Adipocyte (in vitro differentiated cells): ENCODE measurements at regions not wholly inside any gene's neighbourhood (a gene's known extent, or its start where the extent isn't known, plus 50 kb on each side); places are given as distances from the start of the nearest gene placed in this dataset.

Source experiments
- DNase-seq: peaks from one replicate; pipeline ENCODE4 v3.0.0-alpha.2; 2015; ENCODE audit warnings: low read depth
- H3K27me3 ChIP-seq: replicated peaks from 2 replicates; pipeline ENCODE4 v1.7.0; 2013; ENCODE audit warnings: mild to moderate bottlenecking, low read length, moderate library complexity; ENCODE audit not compliant: control insufficient read depth, insufficient read depth
- H3K36me3 ChIP-seq: 2 replicates; pipeline ENCODE4 v1.7.0; 2013; ENCODE audit warnings: low read length, mild to moderate bottlenecking, moderate library complexity; ENCODE audit not compliant: control insufficient read depth, insufficient read depth, severe bottlenecking
- H3K4me1 ChIP-seq: 2 replicates; pipeline ENCODE4 v1.7.0; 2013; ENCODE audit warnings: mild to moderate bottlenecking, low read length, moderate library complexity; ENCODE audit not compliant: control insufficient read depth, insufficient read depth
- H3K4me3 ChIP-seq: 2 replicates; pipeline ENCODE4 v1.7.0; 2013; ENCODE audit warnings: mild to moderate bottlenecking, low read length, moderate library complexity
- H3K9ac ChIP-seq: 2 replicates; pipeline ENCODE4 v1.7.0; 2013; ENCODE audit warnings: mild to moderate bottlenecking, low read length, moderate library complexity
- H3K9me3 ChIP-seq: 2 replicates; pipeline ENCODE4 v1.7.0; 2013; ENCODE audit warnings: mild to moderate bottlenecking, low read length, moderate library complexity; ENCODE audit not compliant: control insufficient read depth

DNA sequence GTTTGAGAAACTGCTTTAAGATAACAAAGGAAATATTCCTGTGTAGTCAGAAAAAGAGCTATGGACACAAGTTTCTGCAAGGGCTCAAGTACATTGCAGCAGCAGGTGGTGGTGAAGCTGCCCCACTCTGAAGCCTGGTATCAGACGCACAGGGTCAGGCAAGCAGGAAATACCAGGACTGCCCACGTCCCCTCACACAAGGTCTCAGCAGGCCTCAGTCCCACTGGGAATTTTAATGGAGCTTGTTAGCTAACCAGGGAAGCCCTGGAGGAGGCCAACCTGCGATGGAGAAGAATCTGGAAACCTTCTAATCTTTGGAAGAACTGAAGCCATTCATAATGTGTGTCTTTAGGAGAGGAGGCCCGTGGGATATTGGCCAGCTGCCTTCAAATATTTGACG, 168.3 kb downstream of the UXS1 start:
- no peaks in the 10 kb centered on the region for H3K27me3 ChIP-seq
- H3K9ac ChIP-seq, result no peak overlapping the region
- no peaks in the 10 kb centered on the region for H3K36me3 ChIP-seq
- no peak overlapping the region for H3K4me3 ChIP-seq
- H3K9me3 ChIP-seq, result no peaks in the 10 kb centered on the region
- peaks cover 17% of the 10 kb centered on the region for H3K4me1 ChIP-seq
- DNase-seq, result no peak

DNA sequence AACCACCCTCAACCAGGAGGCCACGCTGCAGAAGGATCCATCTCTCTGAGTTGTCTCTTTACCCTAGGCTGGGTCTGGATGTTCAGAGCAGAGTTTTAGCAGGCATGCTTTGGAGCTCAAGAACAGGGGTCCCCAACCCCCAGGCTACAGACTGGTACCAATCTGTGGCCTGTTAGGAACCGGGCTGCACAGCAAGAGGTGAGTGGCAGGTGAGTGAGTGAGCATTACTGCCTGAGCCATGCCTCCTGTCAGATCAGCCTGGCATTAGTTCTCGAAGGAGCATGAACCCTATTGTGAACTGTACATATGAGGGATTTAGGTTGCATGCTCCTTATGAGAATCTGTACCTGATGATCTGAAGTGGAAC, 172.5 kb downstream of the UXS1 start:
- Histone ChIP-seq H3K27me3 (peaks cover 2% of the 10 kb centered on the region), H3K9ac (no peak overlapping the region), H3K4me3 (no peak overlapping the region), H3K9me3 (no peaks in the 10 kb centered on the region), H3K4me1 (peaks cover 9% of the 10 kb centered on the region), H3K36me3 (no peaks in the 10 kb centered on the region)
- DNase-seq, result no peak

DNA sequence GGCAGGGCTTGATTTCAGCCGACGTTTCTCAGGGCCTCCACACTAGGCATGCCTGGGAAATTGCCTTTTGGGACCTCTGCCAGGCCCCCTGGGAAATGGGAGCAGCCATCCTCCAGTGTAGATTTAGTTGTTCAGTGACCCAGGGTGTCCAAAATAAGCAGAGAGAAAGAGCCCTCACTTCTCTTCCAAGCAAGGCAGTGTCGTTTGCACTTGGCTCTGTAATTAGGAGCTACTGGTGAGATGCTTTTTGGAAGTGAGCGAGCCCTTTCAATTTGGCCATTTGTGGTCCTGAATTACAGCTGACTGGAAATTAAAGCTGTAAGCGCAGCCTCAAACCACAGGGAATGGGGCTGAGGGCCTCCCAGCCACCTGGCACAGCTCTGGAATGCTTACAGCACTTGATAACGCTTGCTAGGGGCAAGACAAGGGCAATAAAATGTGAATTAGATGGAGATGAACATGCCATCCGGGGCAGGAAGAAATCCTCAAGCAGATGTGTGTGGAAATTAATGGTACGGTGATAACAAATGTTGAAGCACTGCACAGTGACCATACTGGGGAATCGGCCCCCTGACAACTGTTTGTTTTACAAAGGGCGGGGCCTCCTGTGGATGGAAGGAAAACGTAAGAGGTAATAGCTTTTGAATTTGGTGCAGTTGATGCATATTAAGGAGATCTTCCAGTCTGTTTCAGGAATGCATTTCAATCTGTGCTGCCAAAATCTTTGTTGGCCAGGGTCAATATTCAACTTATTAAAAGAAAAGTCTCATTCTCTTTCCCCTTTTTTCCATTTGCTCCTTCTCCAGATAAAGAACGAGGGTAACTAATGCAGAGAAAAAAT, 173.1 kb downstream of the UXS1 start:
- H3K36me3 ChIP-seq, result no peaks in the 10 kb centered on the region
- no peak overlapping the region for H3K4me3 ChIP-seq
- H3K9me3 ChIP-seq, result no peaks in the 10 kb centered on the region
- peaks cover 6% of the 10 kb centered on the region for H3K4me1 ChIP-seq
- no peak for DNase-seq
- H3K27me3 ChIP-seq, result peaks cover 5% of the 10 kb centered on the region
- H3K9ac ChIP-seq, result no peak overlapping the region

DNA sequence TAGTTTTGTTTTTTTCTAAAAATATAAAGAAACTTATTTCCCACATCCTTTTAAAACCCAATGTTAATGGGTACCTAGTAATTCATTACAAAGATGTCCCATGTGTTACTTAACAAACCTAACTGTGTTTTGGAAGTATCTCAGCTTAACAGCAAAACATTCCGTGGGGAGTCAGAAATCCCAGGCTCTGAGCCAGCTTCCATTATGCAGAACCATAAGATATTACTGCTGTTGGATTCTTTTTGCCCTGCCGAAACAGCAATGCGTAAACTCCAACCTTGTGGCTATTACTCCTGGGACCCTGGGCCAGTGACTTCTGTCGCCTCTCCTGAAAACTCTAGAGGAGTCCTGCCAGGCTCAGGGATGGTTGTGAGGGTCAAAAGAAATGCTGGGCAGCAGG, 174.1 kb downstream of the UXS1 start:
- H3K4me1 ChIP-seq, result peaks cover 6% of the 10 kb centered on the region
- no peak for DNase-seq
- no peaks in the 10 kb centered on the region for H3K9me3 ChIP-seq

DNA sequence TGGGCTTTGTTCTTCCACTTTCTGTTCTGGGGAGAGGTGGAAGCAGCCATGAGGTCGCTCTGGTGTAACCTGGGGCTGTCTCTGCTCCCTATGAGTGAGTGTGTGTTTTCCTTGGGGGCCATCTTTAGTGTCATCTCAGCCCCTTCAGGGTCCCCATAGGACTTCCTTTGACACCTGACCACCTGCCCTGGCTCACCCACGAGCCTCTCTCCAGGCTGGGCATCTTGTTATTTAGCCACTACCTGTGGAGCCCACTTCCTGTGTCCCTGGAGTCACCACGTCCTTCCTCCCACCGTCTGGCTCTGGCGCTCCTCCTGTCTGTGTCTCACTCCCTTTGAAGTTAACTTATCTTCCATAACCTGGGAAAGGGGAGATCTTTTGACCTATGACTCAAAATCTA, 176.0 kb downstream of the UXS1 start:
- no peaks in the 10 kb centered on the region for H3K36me3 ChIP-seq
- peaks cover 6% of the 10 kb centered on the region for H3K4me1 ChIP-seq
- no peaks in the 10 kb centered on the region for H3K9me3 ChIP-seq
- no peak for DNase-seq
- H3K9ac ChIP-seq, result no peak overlapping the region
- H3K4me3 ChIP-seq, result no peak overlapping the region
- peaks cover 5% of the 10 kb centered on the region for H3K27me3 ChIP-seq

More for the DNA sequence above, 174.1 kb downstream of the UXS1 start:
- Histone ChIP-seq H3K36me3 (no peaks in the 10 kb centered on the region), H3K4me3 (no peak overlapping the region), H3K27me3 (peaks cover 5% of the 10 kb centered on the region), H3K9ac (no peak overlapping the region)

DNA sequence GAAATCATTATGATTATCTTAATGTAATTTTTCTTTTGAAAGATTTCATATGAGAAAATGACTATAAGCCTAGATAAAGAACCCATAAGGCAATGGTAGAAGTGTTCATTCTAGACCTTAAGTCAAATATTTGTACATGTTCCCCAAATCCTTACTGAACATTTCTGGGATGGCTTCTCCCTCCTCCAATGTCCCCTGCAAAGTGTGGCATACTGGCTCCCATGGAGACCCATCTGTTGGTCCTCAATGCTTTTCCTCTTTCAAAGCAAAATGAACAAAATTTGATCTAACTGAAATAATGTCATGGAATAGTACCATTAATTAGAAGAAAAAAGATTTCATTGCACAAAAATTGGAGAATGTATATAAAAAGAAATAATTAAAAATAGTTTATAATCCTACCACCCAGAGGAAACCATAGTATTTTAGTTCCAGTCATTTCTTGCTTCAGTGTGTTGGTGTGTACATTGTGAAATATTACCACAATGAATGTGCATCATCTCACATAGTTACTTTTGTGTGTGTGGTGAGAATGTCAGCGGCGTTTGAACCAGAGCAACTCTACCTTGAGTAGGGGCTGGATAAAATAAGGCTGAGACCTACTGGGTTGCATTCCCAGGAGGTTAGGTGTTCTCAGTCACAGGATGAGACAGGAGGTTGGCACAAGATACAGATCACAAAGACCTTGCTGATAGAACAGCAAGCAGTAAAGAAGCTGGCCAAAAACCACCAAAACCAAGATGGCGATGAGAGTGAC, 181.3 kb downstream of the UXS1 start:
- no peak for DNase-seq
- no peaks in the 10 kb centered on the region for H3K9me3 ChIP-seq
- no peaks in the 10 kb centered on the region for H3K4me1 ChIP-seq
- H3K9ac ChIP-seq, result no peak overlapping the region
- H3K36me3 ChIP-seq, result no peaks in the 10 kb centered on the region
- no peak overlapping the region for H3K4me3 ChIP-seq
- H3K27me3 ChIP-seq, result peaks cover 3% of the 10 kb centered on the region

DNA sequence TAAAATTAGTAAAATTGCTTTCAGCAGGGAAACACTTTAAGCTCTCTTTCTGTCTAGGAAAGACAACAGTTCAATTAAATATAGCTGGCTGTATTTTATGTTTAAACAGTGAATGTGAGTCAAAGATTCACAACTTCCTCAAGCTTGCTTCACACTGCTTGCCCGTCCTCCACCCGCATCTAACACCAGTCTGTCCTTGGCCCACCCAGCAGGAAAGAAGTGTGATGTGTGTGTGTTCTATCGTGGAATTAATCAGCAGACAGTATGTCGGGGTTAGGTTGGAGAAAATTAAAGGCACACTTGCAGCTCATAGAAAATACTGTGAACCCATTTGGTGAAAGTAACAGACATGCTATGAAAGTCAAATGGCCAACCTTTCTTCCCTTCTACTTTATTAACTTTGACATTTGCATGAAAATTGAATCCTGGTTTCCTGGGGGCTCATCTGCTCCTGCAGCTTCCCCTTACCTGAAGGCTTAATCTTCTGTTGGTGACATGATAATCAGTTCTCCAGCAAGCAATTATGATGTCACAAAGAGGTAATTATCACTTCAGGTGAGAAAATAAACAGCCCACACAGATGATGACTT, 182.0 kb downstream of the UXS1 start:
- Histone ChIP-seq H3K4me1 (no peaks in the 10 kb centered on the region), H3K9me3 (no peaks in the 10 kb centered on the region), H3K27me3 (peaks cover 3% of the 10 kb centered on the region), H3K36me3 (no peaks in the 10 kb centered on the region), H3K4me3 (no peak overlapping the region), H3K9ac (no peak overlapping the region)
- no peak for DNase-seq

DNA sequence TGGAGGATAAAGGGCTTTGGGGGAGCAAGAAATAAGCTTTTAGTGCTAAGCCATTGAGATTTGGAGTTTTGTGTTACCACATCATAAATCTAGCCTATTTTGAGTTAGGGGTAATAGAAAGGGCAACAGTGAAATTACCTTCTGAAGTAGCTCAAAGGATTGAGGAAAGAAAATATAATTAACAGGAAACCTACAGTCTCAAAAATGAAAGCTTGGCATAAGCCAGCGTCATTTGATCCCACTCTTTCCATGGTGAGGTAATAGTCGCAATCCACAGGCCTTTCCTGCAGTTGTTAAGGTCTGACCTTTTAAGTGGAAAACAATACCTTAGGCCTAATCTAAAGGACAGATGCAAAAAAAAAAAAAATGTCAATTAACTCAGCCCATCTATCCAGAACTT, 182.7 kb downstream of the UXS1 start:
- Histone ChIP-seq H3K36me3 (no peaks in the 10 kb centered on the region), H3K4me3 (no peak overlapping the region), H3K9me3 (peaks cover 2% of the 10 kb centered on the region)

DNA sequence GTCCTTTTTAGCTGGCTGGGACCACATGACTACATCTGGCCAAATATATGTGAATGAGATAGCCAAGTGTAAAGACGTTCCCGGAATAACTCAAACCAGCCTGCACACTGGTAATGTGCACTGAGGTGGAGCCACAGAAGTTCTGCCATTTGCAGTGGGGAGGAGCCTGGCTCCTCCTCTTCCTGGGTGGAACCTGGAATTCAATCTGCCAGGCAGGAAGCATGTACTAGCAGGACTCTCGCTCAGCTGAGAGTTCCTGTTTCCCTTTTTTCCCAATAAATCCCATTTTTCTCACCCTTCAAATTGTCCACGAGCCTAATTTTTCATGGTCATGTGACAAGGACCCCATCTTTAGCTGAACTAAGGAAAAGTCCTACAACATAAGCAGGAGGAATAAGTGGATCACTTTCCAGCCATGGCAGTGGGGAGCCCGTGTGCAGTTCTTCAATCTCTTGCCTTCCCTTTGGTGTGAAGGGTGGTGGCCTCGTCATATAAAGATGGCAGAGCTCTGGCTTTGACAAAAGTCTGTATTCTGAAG, 183.2 kb downstream of the UXS1 start:
- no peaks in the 10 kb centered on the region for H3K27me3 ChIP-seq
- DNase-seq, result no peak
- no peaks in the 10 kb centered on the region for H3K36me3 ChIP-seq
- H3K9me3 ChIP-seq, result peaks cover 7% of the 10 kb centered on the region
- H3K4me1 ChIP-seq, result no peaks in the 10 kb centered on the region
- H3K9ac ChIP-seq, result no peak overlapping the region
- H3K4me3 ChIP-seq, result no peak overlapping the region

More for the DNA sequence above, 182.7 kb downstream of the UXS1 start:
- Histone ChIP-seq H3K9ac (no peak overlapping the region), H3K4me1 (no peaks in the 10 kb centered on the region), H3K27me3 (peaks cover 3% of the 10 kb centered on the region)
- DNase-seq, result no peak

DNA sequence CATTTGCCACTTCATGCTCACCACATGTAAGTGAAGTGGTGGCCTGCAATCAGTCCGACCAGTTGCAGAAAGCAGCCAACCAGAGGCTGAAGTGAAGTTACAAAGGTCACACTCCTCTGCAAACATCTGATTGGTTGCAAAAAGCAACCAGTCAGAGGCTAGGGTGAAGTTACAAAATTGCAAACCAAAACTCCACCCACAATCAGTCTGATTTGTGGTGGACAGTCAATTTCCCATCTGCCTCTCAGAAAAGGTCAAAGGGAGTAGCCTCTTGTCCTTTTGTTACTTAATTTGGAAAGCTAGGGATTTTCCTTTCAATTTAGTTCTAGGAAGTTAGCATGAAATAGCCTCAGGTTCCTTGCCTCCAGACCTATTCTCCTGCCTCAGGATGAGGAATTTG, 185.0 kb downstream of the UXS1 start:
- H3K4me1 ChIP-seq, result no peaks in the 10 kb centered on the region
- H3K9me3 ChIP-seq, result peaks cover 22% of the 10 kb centered on the region
- H3K4me3 ChIP-seq, result no peak overlapping the region
- DNase-seq, result no peak
- no peak overlapping the region for H3K9ac ChIP-seq
- no peaks in the 10 kb centered on the region for H3K27me3 ChIP-seq
- H3K36me3 ChIP-seq, result no peaks in the 10 kb centered on the region

DNA sequence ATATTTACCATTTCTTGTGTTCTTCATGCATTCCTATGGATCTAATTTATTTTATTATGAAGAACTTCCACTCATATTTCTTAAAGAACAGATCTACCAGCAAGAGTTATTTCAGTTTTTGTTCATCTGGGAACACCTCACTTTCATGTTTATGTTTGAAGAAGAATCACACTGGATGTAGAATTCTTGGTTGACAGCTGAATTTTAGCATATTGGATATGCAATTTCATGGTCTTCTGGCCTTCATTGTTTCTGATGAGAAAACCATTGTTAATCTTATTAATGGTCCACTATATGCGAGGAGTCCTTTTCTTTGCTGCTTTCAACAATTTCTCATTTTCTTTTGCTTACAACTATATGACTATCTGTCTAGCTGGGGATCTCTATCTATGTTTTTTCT, 189.2 kb downstream of the UXS1 start:
- no peaks in the 10 kb centered on the region for H3K36me3 ChIP-seq
- peaks cover 27% of the 10 kb centered on the region for H3K9me3 ChIP-seq
- H3K4me1 ChIP-seq, result no peaks in the 10 kb centered on the region
- H3K4me3 ChIP-seq, result no peak overlapping the region
- no peak overlapping the region for H3K9ac ChIP-seq
- no peaks in the 10 kb centered on the region for H3K27me3 ChIP-seq
- no peak for DNase-seq
